WTC11 (cell line): ENCODE measurements at regions not wholly inside any gene's neighbourhood (a gene's known extent, or its start where the extent isn't known, plus 50 kb on each side); places are given as distances from the start of the nearest gene placed in this dataset.

Source experiments
- ATAC-seq: fragments of 200-7000 bp; cut with Tn5 transposase; 2 replicates; pipeline ENCODE4 v1.10.0; 2021; ENCODE audit warnings: mild to moderate bottlenecking, moderate library complexity
- CTCF ChIA-PET: fragments of 300-600 bp; sonication (Branson Sonifier 250); formaldehyde crosslinking; loops from one replicate; lab custom pipeline; 2021; ENCODE audit warnings: antibody characterized with exemption; lab: Charles Lee
- POLR2A ChIA-PET: fragments of 350-600 bp; sonication (Branson Sonifier 250); formaldehyde crosslinking; loops from one replicate; lab custom pipeline; 2021; ENCODE audit warnings: antibody characterized with exemption; lab: Charles Lee
- DNase-seq: peaks from one replicate; pipeline ENCODE4 v3.0.0; 2021; ENCODE audit warnings: low spot score
- H3K27ac Mint-ChIP-seq: 2 replicates; pipeline ENCODE4 v1.8.0; 2021; ENCODE audit warnings: mixed read lengths
- H3K27me3 Mint-ChIP-seq: 2 replicates; pipeline ENCODE4 v1.8.0; 2021; ENCODE audit warnings: low read depth, mild to moderate bottlenecking, moderate library complexity, mixed read lengths
- H3K36me3 Mint-ChIP-seq: 2 replicates; pipeline ENCODE4 v1.8.0; 2021; ENCODE audit warnings: mixed read lengths
- H3K4me1 Mint-ChIP-seq: 2 replicates; pipeline ENCODE4 v1.8.0; 2022; ENCODE audit warnings: mixed read lengths
- H3K4me3 Mint-ChIP-seq: 2 replicates; pipeline ENCODE4 v1.8.0; 2021; ENCODE audit warnings: mild to moderate bottlenecking, moderate library complexity, mixed read lengths
- H3K9me3 Mint-ChIP-seq: 2 replicates; pipeline ENCODE4 v1.8.0; 2021; ENCODE audit warnings: mixed read lengths
- AR ChIP-seq: fragments of 250-450 bp; sonication (Bioruptor Pico); IDR thresholded peaks from 2 replicates; pipeline ENCODE4 v1.9.0; 2021; ENCODE audit warnings: mild to moderate bottlenecking
- ATF3 ChIP-seq: sonication (generic); formaldehyde crosslinking; conservative IDR thresholded peaks from 2 replicates; pipeline ENCODE4 v1.8.1; 2022; ENCODE audit warnings: mild to moderate bottlenecking, missing genetic modification reagents
- CREB1 ChIP-seq: sonication (generic); formaldehyde crosslinking; IDR thresholded peaks from 2 replicates; pipeline ENCODE4 v1.8.0; 2023; ENCODE audit warnings: mild to moderate bottlenecking, missing genetic modification reagents
- E2F4 ChIP-seq: sonication (generic); formaldehyde crosslinking; IDR thresholded peaks from 2 replicates; pipeline ENCODE4 v1.8.1; 2022; ENCODE audit warnings: low read depth, mild to moderate bottlenecking, moderate library complexity, missing genetic modification reagents, borderline replicate concordance
- GRHL2 ChIP-seq: fragments of 250-450 bp; sonication (Bioruptor Pico); IDR thresholded peaks from 2 replicates; pipeline ENCODE4 v1.8.0; 2022; ENCODE audit warnings: mild to moderate bottlenecking, moderate library complexity; ENCODE audit not compliant: insufficient replicate concordance, severe bottlenecking
- SMAD3 ChIP-seq: sonication (generic); formaldehyde crosslinking; IDR thresholded peaks from 2 replicates; pipeline ENCODE4 v1.8.0; 2022; ENCODE audit warnings: missing genetic modification reagents, mild to moderate bottlenecking, borderline replicate concordance
- ZNF317 ChIP-seq: sonication (generic); formaldehyde crosslinking; IDR thresholded peaks from 2 replicates; pipeline ENCODE4 v1.8.1; 2023; ENCODE audit warnings: low read depth, mild to moderate bottlenecking, moderate library complexity, missing genetic modification reagents, borderline replicate concordance
- ZNF416 ChIP-seq: fragments of 250-450 bp; sonication (Bioruptor Pico); IDR thresholded peaks from 2 replicates; pipeline ENCODE4 v1.9.0; 2021; ENCODE audit warnings: mild to moderate bottlenecking, inconsistent platforms
- ZNF425 ChIP-seq: fragments of 250-450 bp; sonication (Bioruptor Pico); conservative IDR thresholded peaks from 2 replicates; pipeline ENCODE4 v1.9.0; 2021; ENCODE audit warnings: mild to moderate bottlenecking
- ZNF671 ChIP-seq: fragments of 250-450 bp; sonication (Bioruptor Pico); IDR thresholded peaks from 2 replicates; pipeline ENCODE4 v1.8.0; 2021; ENCODE audit warnings: mild to moderate bottlenecking
- TF ChIP-seq, protein P1 (sequence below): sonication (generic); formaldehyde crosslinking; IDR thresholded peaks from 2 replicates; pipeline ENCODE4 v1.8.1; 2022; ENCODE audit warnings: mild to moderate bottlenecking, missing genetic modification reagents, moderate library complexity, borderline replicate concordance
- TF ChIP-seq, protein P2 (sequence below): sonication (generic); formaldehyde crosslinking; IDR thresholded peaks from 2 replicates; pipeline ENCODE4 v1.8.1; 2023; ENCODE audit warnings: mild to moderate bottlenecking, missing genetic modification reagents

DNA sequence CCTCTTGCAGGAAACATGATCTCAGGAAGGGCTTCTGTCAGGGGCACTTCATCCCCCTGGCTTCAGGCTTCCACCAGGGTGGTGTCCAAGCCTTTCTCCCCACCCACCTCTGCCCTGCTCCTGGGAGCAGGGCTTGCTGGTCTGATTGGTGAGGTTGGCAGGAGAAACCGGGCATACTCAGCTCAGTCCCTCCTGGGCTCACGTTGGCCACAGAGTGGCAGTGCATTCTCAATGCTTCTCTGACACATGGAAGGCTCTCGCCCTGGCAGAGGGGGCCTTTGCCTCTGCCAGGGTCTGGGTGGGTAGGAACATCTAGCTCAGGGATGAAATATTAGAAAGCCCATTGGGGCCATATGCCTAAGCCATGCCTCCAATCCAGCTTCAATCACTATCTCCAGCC lies 142.8 kb downstream of the AXIN2 start:
- POLR2A ChIA-PET = no interaction called here

GRCh38 chr17:65417406-65418221 lies 143.8 kb downstream of the AXIN2 start:
- no peak for TF ChIP-seq ZNF671
- no peak for TF ChIP-seq ZNF317
- TF ChIP-seq, protein P1, sequence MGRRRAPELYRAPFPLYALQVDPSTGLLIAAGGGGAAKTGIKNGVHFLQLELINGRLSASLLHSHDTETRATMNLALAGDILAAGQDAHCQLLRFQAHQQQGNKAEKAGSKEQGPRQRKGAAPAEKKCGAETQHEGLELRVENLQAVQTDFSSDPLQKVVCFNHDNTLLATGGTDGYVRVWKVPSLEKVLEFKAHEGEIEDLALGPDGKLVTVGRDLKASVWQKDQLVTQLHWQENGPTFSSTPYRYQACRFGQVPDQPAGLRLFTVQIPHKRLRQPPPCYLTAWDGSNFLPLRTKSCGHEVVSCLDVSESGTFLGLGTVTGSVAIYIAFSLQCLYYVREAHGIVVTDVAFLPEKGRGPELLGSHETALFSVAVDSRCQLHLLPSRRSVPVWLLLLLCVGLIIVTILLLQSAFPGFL (CRISPR knock-in tag) = no peak
- no peak for TF ChIP-seq ATF3 (CRISPR knock-in tag)
- TF ChIP-seq AR (CRISPR knock-in tag) = no peak
- TF ChIP-seq GRHL2 (CRISPR knock-in tag) = no peak
- TF ChIP-seq, protein P2, sequence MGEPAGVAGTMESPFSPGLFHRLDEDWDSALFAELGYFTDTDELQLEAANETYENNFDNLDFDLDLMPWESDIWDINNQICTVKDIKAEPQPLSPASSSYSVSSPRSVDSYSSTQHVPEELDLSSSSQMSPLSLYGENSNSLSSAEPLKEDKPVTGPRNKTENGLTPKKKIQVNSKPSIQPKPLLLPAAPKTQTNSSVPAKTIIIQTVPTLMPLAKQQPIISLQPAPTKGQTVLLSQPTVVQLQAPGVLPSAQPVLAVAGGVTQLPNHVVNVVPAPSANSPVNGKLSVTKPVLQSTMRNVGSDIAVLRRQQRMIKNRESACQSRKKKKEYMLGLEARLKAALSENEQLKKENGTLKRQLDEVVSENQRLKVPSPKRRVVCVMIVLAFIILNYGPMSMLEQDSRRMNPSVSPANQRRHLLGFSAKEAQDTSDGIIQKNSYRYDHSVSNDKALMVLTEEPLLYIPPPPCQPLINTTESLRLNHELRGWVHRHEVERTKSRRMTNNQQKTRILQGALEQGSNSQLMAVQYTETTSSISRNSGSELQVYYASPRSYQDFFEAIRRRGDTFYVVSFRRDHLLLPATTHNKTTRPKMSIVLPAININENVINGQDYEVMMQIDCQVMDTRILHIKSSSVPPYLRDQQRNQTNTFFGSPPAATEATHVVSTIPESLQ = no peak
- Mint-ChIP-seq H3K4me3 (no peak overlapping the region), H3K27me3 (no peaks in the 10 kb centered on the region), H3K27ac (no peak overlapping the region), H3K4me1 (no peaks in the 10 kb centered on the region), H3K36me3 (peaks cover 6% of the 10 kb centered on the region; the same call in 1 of the 2 replicates), H3K9me3 (peaks cover 36% of the 10 kb centered on the region)
- CTCF ChIA-PET = no interaction called here
- DNase-seq = no peak
- no peak for ATAC-seq
- POLR2A ChIA-PET = no interaction called here

More for the DNA sequence above, 142.8 kb downstream of the AXIN2 start:
- H3K36me3 Mint-ChIP-seq = peaks cover 6% of the 10 kb centered on the region; the same call in 1 of the 2 replicates
- CTCF ChIA-PET = no interaction called here
- TF ChIP-seq SMAD3 (CRISPR knock-in tag) = no peak
- TF ChIP-seq ZNF317 = no peak
- TF ChIP-seq CREB1 (CRISPR knock-in tag) = no peak
- TF ChIP-seq ZNF425 = no peak
- TF ChIP-seq E2F4 (CRISPR knock-in tag) = no peak
- TF ChIP-seq ZNF416 = no peak
- ATAC-seq (no peak), DNase-seq (no peak)
- no peak overlapping the region for H3K4me3 Mint-ChIP-seq
- H3K9me3 Mint-ChIP-seq = peaks cover 34% of the 10 kb centered on the region
- no peaks in the 10 kb centered on the region for H3K4me1 Mint-ChIP-seq
- H3K27me3 Mint-ChIP-seq = no peaks in the 10 kb centered on the region
- no peak overlapping the region for H3K27ac Mint-ChIP-seq
